NCI-H2227 treated with DMSO at 0.1 percent for 48 hours (cell line): ENCODE measurements at regions not wholly inside any gene's neighbourhood (a gene's known extent, or its start where the extent isn't known, plus 50 kb on each side); places are given as distances from the start of the nearest gene placed in this dataset.

Source experiments
- DNase-seq: peaks from one replicate; lab custom pipeline; 2025; lab: John Stamatoyannopoulos, UW

- no peak for DNase-seq
Observed at GRCh38 chr12:13841358-13841757, 140.0 kb downstream of the GRIN2B start.

- DNase-seq = no peak
Observed at GRCh38 chr12:13839365-13840336, 141.8 kb downstream of the GRIN2B start.

DNA sequence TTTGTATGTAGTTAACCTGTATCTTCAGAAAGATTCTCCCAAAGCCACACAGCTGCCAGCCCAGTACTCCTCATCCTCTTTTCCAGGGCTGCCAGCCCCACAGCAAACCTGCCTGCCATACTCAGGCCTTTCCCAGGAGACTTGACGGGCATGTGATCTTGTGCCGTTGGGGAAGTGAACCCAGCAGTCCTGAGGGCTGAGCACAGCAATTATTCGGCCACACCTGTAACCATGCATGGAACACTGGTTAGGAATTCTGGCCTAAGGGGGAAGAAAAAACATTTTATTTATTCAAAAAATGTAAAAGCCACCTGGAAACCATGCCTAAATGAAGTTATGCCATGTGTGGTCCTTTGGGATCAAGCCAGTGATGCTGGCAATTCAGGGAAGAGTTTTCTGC lies 145.3 kb downstream of the GRIN2B start:
- no peak for DNase-seq

- DNase-seq = no peak
Observed at GRCh38 chr12:13835652-13836051, 145.8 kb downstream of the GRIN2B start.

GRCh38 chr12:13834241-13834640 lies 147.2 kb downstream of the GRIN2B start:
- DNase-seq = no peak

- DNase-seq = peak; percentile 46
Observed at GRCh38 chr12:13817131-13817530, 164.3 kb downstream of the GRIN2B start.

DNA sequence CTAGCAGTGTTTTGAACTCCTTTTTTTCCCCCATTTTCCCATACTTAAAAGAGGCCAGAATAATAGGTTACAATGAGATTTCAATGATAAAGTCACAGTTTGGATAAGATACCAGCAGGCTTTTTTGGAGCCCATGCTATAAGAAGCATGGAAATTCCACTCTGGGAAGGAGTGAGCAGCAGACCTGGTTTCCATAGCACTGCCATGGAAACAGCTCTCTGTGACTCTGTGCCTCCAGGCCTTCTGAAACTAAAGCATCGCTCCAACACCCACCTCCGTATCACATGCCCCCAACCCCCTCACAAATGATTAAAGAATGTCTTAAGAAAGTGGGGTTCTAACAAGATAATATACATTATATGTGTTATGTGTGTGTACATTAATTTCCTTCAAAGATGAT lies 165.0 kb downstream of the GRIN2B start:
- no peak for DNase-seq

DNA sequence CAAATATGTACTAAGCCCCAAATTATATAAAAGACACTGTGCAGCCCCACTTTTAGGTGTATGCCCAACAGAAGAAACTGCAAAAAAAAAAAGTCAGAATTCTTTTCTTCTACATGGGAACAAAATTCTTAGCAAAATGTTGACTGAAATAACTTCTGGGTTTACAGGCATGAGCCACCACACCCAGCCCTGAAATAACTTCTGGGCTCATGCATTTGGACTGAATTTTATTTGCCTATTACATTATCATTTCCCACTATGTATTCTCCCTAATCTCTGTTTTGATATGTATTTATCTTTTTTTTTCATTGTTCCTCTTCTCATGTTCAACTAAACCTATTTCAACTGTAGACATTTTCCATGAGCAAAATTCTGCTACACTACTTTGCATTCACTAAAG lies 169.2 kb downstream of the GRIN2B start:
- no peak for DNase-seq

- no peak for DNase-seq
Observed at GRCh38 chr12:13811061-13811460, 170.3 kb downstream of the GRIN2B start.

- no peak for DNase-seq
Observed at GRCh38 chr12:13805041-13805440, 176.4 kb downstream of the GRIN2B start.

- DNase-seq = no peak
Observed at GRCh38 chr12:13801543-13801942, 179.9 kb downstream of the GRIN2B start.

GRCh38 chr12:13799574-13799973 lies 181.8 kb downstream of the GRIN2B start:
- DNase-seq = peak; percentile 28

GRCh38 chr12:13798162-13798561 lies 183.2 kb downstream of the GRIN2B start:
- DNase-seq = no peak

- no peak for DNase-seq
Observed at GRCh38 chr12:13794706-13795105, 186.7 kb downstream of the GRIN2B start.

- no peak for DNase-seq
Observed at GRCh38 chr12:13790317-13790716, 191.1 kb downstream of the GRIN2B start.

DNA sequence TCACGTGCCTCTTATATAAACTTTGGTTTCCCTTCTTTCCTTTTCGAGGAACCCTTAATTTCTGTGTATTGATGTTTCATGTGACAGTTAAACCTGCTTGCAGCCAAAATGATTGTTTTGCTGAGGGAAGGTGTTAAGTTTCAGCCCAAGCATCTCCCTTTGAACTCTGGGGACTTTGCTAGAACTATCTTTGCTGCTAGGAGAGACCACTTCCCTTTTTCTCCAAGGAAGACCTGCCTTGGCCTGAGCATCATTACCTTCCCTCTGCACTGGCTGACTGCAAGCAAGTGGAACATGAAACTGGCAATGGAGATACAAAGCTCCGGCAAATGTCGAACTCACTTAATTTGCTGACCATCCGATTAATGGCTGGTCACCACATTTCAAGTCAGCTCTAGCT lies 192.8 kb downstream of the GRIN2B start:
- DNase-seq = no peak

- DNase-seq = no peak
Observed at GRCh38 chr12:13786646-13787045, 194.8 kb downstream of the GRIN2B start.

DNA sequence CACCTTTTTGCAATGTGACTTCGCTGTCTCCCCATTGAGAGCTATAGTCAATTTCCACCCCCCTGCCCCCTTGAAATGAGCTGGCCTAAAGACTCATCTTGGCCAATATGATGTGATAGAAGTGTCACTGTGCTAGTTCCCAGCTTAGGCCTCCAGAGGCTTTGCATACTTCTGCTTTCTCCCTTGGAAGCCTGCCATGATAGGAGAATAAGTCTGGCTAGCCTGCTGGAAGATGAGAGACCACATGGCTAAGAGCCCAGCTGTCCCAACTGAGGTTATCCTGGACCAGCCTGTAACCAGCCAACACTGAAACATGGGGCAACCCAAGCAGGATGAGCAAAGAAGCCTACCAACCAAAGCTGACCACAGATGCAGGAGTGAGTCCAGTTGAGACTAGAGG lies 196.9 kb downstream of the GRIN2B start:
- DNase-seq = no peak

DNA sequence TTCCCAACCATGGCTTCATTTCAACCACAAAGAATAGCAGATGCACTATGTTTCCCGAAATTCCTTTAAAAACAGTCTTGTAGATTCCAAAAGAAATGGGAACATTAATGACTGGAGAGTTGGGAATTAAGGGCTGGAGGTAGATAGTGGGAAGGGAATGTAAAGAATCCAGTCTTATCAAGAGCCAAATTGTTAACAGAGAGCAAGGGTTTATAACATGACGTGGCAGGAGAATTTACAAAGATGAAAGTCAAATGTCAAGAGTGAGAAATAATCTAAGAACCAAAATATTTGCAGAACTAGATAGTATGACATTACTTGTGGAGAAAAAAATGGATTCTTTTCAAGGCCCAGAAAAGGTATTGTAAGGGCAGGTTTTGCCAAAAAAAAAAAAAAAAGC lies 200.9 kb downstream of the GRIN2B start:
- DNase-seq = no peak

- DNase-seq = no peak
Observed at GRCh38 chr12:13777374-13777773, 204.0 kb downstream of the GRIN2B start.

- DNase-seq = no peak
Observed at GRCh38 chr12:13772264-13772663, 209.1 kb downstream of the GRIN2B start.

DNA sequence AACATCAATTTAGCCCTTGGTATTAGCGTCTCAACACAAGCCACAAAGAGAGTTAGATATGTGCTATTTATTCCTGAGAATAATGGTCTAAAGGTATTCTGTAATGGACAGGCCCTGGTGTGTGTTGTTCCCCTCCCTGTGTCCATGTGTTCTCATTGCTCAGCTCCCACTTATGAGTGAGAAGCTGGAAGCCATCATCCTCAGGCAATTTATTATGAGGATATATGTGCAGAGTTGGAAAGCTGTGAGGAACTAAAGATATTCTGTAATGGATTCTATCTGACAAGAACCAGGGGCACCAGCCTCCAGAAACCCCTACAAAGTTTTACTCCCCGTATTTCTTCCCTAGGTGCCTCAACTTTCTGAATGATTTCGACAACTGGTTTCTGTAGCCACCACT lies 210.8 kb downstream of the GRIN2B start:
- no peak for DNase-seq

DNA sequence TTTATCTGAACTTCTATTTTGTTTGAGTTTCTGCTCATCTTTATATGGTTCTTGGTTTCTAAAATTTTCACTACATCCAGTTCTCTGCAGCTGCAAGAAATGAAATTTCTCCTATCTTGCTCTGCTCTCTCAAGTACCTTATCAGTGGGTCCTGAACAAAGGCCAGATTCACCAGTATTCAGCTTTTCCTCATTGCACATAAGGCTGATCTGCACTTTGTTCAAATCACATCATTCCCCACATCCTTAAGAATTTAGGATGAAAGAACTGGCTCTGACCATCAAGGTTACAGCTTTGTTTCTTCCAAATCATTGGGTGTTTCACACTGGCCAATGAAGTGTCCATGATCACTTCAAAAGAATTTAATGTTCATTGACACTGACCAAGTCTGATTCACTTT lies 211.4 kb downstream of the GRIN2B start:
- DNase-seq = no peak

GRCh38 chr12:13769273-13769672 lies 212.1 kb downstream of the GRIN2B start:
- DNase-seq = no peak
